NCI-H446 treated with DMSO at 0.1 percent for 48 hours (cell line): ENCODE measurements at regions not wholly inside any gene's neighbourhood (a gene's known extent, or its start where the extent isn't known, plus 50 kb on each side); places are given as distances from the start of the nearest gene placed in this dataset.
"Not testable (repeated sequence)": the region's sequence is repeated elsewhere in the genome, so short reads cannot be mapped to it uniquely, and the experiment has no call there.

ENCODE experiments used
- DNase-seq: peaks from one replicate; lab custom pipeline; 2025; lab: John Stamatoyannopoulos, UW

DNA sequence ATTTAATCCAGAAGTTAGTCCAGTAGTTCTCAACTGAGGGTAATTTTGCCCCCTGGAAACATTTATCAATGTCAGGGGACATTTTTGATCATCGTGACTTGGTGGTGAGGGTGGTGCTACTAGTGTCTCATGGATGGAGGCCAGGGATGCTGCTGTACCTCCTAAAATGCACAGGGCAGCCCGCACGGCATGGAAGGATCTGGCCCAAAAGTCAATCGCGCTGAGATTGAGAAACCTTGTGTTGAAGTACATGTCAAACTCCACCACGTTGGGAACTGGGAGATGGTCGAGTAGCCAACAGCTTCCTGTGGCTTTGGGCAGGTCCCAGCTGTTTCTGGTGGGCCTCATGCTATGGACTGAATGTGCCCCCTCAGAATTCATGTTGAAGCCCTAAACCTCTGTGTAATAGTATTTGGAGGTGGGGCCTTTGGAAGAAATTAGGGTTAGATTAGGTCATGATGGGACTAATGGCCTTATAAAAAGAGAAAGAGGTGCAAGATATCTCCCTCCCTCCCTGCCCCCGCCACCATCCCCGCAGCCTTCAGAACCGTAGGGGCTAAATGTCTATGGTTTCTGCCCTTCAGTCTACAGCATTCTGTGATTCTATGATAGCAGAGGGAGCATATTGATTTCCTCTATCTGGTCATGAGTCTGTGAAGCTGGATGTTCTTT lies 259.7 kb downstream of the MYCN start:
- DNase-seq: no peak

DNA sequence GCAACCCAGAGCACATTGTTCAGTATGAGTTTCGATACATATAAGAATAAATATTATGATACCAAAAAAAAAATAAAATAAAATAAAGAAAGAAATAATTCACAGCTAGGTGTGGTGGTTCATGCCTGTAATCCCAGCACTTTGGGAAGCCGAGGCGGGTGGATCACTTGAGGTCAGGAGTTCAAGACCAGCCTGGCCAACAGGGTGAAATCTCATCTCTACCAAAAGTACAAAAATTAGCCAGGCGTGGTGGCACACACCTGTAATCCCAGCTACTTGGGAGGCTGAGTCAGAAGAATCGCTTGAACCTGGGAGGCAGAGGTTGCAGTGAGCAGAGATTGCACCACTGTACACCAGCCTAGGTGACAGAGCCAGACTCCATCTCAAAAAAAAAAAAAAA lies 258.9 kb downstream of the MYCN start:
- not testable (repeated sequence) for DNase-seq

DNA sequence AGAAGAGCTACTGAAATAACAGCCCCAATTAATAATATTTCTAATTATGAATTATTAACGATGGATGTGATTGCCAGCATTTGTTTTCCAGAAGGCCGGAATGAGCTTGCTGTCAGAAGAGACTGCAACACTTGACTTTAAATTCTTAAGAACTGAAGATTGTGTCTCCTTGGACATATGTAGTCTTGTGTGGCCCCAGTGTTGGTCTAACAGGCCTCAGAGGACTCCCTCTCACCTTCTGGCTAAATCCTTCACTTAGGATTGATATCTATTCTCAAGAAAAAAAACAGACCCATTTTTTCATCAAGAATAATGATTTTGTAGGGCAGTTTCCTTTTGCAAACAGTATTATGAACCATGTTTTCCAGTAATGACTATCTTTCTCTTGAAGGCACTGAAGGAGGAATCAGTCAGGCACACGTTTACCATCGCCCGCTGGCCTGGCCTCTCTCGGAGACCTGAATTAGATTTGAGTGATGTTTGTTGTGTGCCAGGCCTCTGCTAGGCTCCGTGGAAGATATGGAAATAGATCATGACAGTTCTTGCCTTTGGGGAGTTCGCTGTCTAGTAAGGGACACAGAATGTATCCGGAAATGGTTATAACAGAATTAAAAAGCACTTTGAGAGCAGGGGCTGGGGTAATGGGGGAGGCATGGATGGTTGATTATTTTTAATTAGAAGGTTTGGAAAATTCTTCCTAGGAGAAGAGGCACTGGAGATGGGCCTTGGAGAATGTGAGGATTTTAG lies 258.0 kb downstream of the MYCN start:
- no peak for DNase-seq

DNA sequence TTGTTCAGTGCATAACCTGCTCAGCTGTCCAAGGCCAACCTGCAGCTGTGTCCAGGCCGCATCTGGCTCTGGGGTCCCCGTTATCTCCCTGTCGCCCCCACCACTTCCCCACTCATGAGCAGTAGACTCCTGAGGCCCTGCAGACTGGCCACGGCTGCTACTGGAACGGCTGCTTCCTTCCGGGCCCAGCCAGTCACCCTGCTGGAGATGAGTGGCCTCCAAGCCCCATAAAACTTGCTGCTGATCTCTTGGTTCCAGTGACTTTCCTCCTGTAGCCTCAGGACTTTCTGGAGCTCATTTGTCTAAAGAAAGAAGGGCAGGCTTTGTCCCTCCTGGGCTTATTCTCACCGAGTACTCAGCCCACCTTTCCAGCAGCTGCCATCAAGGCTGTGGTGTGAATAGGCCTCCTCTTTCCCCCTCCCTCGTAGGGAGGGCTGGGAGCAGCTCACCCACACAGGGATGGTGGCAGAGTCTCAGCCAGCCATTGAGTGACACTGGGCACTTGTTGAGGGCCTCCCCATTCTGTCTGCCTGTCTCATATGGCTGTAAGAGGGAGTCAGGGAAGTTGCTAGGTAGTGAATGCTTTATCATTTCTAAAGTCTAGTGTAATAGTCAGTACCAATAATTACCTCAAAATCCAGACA lies 257.3 kb downstream of the MYCN start:
- no peak for DNase-seq

DNA sequence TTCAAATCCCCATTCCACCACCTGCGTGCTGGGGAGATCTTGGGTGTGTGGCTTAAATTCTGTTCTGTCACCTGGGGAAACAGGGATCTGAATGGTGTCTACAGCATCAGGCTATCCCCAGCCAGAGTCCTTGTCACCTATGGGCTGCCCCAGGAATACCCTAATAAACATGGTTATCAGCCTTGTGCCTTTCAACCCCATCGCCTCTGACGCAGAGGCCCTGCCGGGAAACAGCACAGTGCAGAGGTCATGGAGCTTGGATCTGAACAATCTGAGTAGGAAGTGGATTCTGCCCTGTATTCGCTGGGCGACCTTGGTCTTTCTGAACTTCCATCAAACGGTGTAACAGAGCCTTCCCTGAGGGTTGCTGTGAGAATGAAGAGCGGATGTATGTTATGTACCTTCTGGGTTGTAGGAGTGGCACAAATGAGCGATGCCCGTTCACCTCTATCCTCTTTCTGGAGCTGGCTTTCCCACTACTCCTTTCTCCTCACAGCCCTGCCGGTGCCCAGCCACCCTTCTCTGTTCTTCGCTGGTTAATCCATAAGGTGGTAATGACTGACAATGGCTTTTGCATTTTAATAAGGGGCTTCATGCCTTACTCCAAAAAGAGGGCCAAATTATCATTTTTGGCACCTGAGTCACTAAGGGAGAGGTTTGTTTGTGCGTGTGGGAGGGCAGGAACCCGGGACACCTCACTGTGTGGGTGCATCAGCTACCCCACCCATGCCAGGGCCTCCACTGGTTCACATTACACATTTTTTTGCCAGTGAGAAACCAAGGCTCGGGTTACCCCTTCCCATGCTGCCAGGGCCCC lies 256.5 kb downstream of the MYCN start:
- no peak for DNase-seq

DNA sequence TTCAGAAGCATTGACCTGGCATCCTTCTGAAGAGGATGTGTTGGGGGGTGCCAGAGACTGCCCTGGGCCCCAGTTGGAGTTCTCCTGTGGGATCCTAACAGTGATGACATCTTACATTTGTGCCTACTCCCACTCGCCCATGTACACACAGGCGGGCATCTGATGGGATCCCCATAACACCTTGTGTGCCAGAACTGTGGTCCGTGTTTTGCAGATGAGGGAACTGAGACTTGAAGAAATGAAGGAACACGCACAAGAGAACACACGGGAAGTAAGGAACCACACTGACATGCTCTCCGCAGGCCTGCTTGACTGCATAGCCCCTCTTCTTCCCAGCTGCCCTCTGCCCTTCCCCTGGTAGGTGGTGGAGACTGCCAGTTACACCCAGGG lies 255.3 kb downstream of the MYCN start:
- no peak for DNase-seq

DNA sequence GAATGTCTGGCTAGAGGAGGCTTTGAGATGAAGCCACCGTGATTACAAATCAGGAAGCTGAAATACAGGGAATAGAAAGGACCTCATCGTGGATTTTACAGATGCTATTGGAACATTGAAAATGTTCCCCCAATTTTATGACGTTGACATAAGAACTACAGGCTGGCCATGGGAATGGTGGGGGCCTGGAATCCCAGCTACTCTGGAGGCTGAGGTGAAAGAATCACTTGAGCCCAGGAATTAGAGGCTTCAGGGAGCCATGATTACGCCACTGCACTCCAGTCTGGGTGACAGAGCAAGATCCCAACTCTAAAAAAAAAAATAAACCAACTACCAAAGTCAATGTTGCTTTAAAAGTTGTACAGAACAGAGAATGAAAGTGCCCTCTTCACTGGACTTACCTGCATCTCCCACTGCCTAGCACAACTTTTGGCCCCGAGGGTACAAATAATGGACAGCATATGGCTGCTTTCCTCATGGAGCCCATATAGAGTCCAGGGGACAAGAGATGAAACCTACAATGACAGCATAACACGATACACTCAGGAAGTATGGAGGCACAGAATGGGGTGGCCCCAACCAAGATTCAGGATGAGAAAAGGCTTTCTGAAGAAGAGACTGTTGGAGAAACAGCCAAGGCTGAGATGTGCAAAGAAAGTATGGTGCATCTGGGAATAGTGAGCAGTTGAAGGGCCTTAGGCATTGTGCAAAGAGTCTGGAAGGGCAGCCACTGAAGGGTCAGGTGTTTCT lies 254.8 kb downstream of the MYCN start:
- DNase-seq: no peak

DNA sequence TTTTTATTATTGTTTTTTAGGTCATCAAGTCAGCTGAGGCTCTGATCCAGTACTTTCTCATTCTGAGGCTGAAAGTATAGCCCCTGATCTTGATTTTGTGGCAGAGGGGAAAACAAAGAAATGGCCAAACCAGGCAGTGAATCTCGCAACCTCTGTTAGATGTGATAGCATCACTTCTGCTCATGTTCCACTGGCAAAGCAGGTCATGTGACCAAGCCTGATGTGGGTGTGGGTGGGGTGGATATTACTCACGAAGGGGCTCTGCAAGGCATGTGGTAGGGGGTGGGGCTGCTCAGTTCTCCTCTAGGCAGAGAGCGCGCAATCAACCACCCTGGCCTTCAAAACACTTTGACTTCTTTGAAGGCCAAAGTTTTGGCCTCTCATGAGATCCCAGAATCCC lies 254.2 kb downstream of the MYCN start:
- DNase-seq: no peak

DNA sequence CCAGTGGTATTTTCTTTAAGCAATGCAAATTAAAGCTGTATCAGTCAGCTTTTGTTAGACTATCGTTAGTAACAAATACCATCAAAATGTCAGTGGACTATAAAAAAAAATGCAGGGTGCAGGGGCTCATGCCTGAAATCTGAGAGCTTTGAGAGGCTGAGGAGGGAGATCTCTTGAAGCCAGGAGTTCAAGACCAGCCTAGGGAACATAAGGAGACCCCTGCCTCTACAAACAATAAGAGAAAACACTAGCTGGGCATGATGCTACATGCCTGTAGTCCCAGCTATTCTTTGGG lies 253.7 kb downstream of the MYCN start:
- no peak for DNase-seq

DNA sequence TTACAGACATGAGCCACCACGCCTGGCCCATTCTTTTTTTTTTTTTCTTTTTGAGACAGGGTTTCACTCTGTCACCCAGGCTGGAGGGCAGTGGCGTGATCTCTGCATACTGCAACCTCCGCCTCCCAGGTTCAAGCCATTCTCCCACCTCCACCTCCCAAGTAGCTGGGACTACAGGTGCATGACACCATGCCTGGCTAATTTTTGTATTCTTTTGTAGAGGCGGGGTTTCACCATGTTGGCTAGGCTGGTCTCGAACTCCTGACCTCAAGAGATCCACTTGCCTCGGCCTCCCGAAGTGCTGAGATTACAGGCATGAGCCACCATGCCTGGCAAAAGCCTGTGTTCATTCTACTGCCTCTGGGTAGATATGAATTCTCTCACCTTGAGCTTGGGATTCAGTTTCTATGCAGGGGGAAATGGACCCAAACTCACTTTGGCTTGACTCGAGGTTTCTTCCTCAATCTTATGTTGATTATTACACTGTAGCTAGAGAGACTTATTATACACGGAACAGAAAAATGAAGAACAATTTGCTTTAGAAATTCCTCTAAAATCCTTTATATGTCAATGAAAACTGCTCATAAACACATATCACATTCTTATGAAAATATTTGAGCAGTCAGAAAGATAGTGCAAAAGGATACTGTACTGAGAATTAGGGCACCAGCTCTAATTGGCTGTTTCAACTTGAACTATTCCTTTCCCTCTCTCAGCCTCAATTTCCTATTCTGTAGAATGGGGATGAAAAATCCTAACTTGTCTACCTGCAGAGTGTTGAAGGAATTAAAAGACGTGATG lies 252.3 kb downstream of the MYCN start:
- no peak for DNase-seq

DNA sequence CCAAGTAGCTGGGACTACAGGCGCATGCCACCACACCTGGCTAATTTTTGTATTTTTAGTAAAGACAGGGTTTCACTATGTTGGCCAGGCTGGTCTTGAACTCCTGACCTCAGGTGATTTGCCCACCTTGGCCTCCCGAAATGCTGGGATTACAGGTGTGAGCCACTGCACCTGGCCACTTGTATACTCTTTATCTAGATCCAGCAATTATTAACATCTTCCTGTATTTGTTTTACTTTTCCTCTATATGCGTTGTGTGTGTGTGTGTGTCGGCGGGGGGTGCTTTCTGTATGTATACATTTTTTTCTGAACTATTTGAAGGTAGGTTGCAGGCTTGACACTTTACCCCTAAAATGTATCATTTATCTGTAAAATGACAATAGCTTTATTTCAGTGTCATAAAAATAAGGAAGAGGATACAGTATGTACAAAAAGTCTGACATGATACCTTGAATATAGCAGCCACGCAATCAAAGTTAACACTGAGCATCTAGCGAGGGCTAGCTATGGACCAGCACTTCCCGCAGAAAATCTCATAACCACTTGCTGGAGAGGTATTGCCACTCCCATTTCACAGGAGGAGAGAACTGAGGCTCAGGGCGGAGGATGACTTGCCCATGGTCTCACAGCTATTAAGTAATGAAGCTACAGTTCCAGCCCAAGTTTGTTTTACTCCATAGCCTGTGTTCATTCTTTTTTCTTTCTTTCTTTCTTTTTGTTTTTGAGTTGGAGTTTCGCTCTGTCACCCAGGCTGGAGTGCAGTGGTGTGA lies 251.3 kb downstream of the MYCN start:
- DNase-seq: no peak

DNA sequence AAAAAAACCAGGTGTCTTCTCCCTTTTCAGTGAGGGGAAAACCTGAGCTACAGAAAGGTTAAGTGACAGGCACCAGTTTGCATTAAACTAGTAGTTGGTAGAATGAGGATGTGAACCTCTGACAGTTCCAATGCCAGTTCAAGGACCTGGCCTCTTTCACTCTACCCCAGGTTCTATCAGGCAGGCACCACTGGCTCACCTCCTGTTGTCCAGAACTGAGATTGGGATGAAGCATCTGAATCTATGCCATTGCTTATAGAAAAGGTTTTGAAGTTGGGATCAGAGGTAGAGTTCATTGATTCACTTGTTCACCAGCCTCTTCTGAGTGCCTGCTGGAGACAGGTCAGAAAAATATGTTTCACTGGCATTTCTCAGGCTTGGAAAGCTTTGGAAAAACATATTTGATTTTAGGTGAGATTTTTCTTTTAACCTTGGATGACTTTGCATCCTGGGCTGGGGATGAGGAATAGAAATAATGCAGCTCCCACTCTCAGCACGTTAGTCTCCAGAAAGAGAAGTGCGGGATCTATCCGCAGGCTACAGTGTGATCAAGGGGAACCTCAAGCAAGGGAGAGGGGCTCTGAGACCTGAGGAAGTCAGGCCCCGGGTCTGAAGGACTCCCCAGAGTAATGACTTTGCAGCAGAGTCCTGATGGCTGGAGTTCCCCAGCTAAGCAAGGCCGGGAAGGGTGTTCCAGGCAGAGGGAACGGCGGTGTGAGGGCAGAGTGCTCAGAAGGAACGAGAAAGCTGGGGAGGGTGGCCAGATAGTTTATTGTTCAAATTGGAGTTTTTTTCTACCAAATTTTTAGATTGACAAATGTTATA lies 250.3 kb downstream of the MYCN start:
- DNase-seq: no peak

DNA sequence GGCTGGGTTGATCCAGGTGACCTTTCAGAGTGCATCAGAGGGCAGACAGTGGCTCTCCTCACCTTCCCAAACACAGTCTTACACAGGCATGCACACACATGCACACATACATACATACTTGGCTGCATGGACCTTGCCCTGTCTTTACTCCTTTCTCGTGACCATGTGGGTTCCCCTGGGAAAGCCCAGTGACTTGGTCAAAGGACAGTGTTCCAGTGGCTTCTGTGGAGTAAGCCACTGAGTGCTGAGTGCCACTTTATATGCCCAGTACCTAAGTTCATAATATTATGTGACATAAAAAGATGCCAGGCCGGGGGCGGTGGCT lies 249.4 kb downstream of the MYCN start:
- DNase-seq: no peak

DNA sequence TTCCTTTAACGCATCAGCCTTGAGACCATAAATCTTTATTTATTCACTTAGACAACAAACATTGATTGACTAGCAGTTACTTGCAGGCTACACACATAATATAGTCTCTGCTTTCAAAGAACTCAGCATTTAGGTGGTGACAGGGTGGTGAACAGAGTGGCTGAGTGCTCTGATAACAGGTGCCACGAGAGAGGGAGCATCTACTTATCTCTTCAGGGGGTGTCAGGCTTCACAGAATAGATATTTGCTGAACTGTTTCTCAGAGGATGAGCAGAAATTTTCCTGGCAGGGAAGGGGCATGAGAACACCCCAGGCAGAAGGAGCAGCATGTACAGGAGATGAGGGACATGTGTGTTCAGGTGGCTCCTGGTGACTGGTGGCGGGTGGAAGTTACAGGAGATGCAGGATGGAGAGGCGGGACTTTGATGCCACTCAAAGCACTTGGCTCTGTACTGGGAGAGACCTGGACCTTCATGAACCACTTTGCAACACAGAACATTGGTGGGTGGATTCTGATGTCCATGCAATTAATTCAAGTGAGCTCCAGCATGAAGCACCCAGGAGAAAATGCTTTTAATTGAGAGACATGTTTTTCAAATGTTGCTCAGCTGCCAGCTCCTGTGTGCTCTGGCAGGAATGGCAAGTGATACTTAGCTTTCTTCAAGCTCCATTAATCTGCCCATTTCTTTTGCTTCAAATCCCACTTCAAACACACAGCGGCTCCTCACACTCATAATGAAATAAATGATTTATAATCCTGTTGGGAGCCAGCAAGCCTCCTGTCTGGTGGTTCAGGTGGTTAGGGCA lies 248.9 kb downstream of the MYCN start:
- DNase-seq: no peak

DNA sequence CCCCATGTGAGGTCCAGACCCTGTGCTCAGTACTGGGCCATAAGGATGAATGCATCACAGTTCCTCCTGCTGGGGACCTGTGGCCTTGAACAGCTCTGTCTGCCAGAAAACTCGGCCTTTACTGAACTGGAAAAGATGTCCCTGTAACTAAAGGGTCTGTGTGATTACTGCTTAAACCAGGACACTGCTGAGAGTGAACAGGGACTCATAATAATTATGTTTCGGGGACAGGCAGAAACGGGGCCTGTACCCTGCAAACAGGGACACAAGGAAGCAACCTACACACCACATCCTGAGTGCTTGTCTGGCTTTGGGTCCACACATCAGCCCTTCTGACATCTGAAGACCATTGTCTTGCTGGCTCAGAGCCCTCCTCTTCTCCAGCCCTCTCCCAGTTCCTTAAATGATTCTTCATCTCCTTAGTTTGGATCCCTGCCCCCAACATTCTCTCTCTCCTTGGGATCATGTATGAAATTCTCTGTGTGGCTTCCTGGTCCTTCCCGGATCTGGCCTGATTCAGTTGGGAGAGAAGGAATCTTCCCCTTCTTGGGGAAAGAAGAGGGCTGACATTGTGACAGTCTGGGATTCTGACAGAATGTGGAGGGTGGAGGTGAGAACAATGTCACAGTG lies 248.0 kb downstream of the MYCN start:
- DNase-seq: no peak

DNA sequence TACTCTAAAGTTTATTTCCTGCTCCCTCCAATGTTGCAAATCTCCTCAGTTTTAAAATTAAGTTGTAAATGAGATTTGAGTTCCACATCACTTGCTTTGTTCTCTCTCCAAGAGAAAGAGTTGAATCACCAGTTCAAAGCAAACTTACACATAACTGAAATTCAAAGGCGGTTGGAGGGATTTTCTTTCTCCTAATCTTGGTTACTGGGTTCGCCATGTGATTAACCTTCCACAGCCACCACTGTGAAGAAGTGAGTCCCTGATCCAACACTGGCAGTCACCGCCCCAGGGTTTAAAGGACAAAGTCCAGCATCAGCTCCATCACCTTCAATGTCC lies 247.1 kb downstream of the MYCN start:
- DNase-seq: no peak

DNA sequence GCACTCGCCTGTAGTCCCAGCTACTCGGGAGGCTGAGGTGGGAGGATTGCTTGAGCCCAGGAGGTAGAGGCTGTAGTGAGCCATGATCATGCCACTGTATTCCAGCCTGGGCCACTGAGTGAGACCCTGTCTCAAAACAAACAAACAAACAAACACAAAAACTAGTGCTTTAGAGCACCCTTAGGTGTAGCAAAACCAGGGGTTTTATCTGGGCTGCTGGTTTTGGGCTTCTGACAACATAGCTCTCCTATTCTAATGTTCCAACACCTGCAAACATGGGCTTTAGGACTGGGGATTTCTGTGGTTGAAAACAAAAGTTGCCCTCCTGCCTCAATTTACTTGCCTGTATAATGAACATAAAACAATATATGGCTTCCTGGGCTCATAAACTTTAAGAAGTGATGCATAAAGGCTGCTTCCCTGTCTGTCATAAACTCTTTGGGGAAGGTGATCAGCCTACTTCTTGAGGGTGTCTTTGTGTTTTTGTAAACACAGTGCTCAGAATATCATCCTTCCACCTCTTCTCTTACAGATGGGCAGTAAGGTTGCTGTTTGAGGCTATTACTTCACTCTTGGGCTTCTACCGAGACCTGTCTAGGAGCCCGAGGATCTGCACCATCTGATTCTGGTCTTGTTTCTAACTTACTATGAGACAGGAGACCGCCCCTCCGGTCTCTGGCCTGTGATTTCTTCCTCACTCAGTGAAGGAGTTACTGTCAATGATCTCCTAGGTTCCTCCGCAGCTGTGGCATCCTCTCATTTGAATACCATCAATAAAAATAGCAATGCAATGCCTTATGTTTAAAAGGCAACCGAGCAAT lies 246.5 kb downstream of the MYCN start:
- no peak for DNase-seq
